ENCODE measurements at regions not wholly inside any gene's neighbourhood (a gene's known extent, or its start where the extent isn't known, plus 50 kb on each side); places are given as distances from the start of the nearest gene placed in this dataset.

DNA sequence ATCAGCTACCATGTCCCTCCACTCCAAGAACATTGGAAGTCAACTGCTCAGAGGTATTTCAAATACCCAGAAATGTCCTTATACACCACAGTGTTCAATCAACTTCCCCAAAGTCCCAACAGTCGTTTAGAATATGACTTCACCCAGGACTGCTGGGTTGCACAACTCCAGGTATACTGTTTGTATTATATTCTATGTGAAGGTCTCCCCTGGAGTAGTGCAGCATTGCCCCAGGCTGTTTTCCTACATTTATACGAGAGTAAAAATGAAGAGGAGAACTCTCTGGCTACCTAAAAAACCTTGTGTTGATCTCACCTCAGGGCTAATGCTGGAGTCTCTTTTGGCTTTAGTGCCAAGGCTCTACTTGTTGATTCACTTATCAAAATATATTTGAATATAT, 183.6 kb upstream of the MAP3K1 start:
- TF ChIP-seq EZH2phosphoT487 (IDR thresholded peaks at IDR 0.05; ENCODE audit: insufficient read depth, low read depth) (no peak), EZH2 (IDR thresholded peaks at IDR 0.05; ENCODE audit: insufficient read depth, poor library complexity, severe bottlenecking) (no peak)

Measured in GM23248 (cell line).